KG1 (cell line): ENCODE measurements at regions not wholly inside any gene's neighbourhood (a gene's known extent, or its start where the extent isn't known, plus 50 kb on each side); places are given as distances from the start of the nearest gene placed in this dataset.

Experiments
- DNase-seq: peaks from one replicate; lab custom pipeline; 2025; lab: John Stamatoyannopoulos, UW

DNA sequence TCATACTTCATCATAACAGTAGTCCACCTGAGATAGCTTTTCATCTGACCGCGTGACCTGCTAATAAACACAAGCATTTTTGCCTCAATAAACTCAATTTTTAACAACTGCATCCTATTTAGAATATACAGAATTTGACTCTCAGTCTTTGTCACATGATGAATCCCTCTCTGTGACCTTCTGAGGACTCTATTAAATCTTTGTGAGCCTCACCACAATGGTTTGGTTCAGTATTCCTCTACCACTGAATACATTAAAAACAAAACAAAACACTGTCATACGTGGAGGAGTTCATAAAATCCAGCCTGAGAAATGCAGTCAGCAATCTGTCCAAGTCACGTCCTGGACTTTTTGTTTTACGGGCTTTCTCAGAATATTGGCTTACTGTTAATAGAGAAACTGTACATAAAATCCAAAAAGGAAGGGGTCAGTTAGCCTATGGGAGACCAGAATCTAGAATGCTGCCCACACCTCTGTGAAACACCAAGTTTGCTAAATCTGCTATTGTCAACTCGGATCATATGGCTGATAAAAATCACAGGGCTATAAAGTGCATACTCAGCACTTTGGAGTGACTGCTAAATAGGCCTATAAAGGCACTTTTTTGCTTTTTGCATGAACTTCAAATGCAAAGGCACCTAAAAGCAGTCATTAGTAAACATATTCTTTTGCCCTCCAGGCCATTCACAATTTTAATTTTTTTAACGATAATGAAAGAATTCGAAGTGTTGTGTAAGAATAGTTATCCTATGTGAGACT is 190.3 kb upstream of the HDDC2 start:
- no peak for DNase-seq

DNA sequence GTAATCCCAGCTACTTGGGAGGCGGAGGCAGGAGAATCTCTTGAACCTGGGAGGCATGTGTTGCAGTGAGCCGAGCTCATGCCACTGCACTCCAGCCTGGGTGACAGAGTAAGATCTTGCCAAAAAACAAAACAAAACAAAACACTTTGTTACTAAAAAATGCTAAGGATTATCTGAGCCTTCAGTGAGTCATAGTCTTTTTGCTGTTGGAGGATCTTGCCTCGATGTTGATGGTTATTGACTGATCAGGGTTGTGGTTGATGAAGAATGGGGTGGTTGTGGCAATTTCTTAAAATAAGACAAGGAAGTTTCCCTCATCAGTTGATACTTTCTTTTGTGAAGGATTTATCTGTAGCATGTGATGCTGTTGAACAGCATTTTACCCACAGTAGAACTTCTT is 196.8 kb upstream of the HDDC2 start:
- DNase-seq, result no peak

DNA sequence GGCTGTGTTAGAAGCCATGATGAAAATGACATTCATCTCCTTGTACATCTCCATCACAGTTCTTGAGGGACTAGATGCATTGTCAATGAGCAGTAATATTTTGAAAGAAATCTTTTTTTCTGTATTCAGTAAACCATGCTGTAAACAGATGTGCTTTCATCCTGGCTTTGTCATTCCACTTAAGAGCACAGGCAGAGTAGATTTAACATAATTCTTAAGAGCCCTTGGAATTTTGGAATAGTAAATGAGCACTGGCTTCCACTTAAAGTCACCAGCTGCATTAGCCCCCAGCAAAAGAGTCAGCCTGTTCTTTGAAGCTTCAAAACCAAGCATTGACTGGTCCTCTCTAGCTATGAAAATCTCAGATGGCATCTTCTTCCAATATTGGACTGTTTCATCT is 197.8 kb upstream of the HDDC2 start:
- DNase-seq, result no peak

DNA sequence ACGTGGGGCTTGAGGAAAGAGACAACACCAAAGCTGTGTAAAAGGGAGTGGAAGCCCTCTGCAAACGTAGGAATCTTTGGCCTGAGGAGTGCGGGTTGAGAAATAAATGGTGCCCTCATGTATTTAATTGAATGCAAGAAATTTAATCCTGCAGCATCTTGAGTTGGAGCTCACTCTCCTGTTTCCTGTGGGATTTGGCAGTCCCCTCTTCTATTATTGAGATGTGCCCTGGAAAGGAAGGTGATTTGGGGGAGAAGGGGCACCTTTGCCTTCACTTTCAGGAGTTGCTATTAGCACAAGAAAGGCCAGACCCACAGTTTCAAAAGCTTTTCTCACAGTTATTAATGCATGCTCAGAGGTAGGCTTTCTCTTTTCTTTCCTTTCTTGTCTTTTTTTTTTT is 201.4 kb upstream of the HDDC2 start:
- DNase-seq, result no peak

DNA sequence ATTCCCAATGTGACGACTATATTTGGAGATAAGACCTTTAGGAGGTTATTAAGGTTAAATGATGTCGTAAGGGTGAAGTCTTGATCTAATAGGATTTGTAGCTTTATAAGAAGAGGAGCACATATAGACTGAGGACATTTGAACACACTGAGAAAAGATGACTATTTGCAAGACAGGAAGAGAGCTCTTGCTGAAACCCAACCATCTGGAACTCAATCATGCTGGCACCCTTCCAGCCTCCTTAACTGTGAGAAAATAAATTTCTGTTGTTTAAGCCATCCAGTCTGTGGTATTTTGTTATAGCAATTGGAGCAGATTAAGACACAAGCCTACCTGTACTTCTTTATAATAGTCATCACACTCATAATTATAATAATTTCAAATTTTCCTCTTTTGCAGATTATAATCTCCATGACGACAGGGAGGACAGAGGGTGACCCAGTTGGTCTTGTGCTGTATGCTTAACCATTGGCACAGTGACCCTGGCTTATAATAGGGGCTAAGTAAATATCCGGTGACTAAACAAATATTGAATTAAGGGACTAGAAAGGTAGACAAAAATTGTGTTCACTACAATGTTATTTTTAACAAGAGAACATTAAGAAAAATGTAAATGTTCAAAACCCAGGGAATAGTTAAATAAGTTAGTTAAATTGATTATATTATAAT is 206.4 kb upstream of the HDDC2 start:
- DNase-seq, result no peak

DNA sequence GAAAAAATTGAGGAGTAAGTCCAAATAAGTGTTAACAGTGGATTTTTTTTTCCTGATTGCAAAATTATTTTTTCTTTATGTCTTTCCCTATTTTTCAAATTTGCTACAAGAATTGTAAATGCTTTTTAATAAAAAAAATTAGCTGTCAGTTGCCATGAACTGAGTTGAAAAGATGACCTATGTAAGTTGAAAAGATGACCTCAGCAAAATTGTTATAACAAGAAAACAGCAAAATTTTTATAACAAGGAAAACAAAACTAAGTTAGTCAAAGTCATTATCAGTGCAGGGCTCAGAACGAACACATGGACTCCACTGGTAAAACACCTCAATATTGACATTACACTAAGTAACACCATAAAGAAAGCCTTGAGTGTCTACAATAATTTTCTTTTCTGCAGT is 207.0 kb upstream of the HDDC2 start:
- no peak for DNase-seq

DNA sequence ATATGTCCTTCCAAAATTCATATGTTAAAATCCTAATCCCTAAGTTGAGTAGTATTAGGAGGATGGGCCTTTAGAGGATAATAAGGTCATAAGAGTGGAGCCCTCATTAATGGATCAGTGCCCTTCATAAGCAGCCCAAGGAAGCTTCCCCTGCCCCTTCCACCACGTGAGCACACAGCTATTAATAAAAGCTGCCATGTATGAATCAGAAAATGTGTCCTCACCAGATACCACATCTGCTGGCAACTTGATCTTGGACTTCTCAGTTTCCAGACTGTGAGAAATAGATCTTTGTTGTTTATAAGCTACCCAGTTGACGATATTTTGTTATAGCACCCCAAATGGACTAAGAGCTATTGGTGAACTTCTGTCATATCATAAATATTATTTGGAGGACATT is 207.7 kb upstream of the HDDC2 start:
- no peak for DNase-seq

DNA sequence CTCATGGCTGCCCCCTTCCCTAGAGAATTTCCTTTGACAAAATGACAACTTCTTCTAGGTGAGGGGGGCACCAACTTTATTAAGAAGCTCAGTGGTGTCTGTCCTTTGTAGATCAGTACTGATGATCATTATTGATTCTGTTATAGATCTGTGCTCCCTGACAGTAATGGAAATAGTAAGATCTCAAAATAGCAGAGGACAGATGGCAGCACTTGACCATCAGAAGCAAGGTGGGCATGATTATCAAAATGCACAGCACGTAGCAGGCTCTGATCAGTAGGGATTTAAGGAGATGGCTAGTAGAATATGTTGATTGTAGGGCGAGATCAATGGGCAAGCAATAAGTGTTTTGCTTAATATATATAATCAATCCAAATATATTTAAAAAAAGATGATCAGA is 208.6 kb upstream of the HDDC2 start:
- DNase-seq, result no peak

DNA sequence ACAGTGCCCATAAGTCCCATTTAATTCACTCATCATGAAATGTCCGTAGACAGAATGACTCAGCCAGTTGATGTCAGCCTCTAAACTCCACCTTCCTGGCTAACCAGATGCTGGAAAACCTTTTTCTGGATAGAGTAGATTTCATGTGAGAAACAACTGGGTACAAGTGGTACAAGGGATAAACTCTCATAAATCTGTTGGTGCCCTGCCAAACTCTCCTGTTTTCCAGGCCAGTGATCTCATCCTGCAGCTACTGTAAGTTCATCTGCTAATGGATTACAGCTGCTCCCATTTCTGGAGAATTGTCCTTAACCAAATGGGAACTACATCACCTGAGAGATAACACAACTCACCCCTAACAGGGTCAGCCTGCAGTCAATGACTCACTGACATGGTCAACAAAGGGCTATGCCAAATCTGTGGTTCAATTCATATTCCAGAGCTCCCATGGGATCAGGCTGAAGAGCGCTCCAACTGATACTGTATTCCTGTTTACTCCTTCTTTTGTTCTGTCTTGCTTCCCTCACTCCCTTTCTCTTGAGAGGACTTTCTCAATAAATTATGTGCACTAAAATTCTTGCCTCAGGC is 210.1 kb upstream of the HDDC2 start:
- DNase-seq, result no peak

DNA sequence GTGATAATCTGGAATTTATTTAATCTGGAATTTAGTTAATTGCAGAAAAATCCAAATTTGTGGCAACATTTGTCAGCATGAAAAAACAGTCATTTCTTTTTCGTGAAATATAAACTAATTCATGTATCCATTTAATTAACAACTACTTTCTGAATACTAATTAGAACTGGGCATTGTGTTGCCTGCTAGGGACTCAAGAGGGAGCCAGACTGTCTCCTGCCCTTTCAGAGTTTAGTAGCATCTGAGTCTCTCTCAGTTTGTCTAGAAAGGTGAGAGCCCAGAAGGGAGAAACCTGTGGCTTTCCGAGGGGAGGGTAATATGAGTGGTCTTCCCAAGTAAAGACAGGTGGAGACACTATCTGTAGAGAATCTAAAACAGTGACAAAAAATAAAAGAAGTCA is 210.9 kb upstream of the HDDC2 start:
- no peak for DNase-seq

DNA sequence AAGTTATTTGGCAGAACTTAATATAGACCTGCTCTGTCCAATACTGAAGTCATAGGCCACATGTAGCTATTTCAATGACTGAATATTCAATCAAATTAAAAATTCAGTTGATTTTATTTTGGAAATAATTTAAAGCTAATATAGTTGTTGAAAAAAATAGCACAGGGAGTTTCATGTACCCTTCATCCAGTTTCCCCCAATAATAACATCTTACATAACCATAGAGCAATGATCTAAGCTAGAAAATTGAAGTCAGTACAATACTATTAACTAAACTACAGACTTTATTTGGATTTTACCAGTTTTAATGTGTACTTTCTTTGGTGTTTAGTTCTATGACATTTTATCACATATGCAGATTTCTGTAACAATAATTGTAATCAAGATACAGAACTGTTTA is 212.2 kb upstream of the HDDC2 start:
- DNase-seq, result no peak

DNA sequence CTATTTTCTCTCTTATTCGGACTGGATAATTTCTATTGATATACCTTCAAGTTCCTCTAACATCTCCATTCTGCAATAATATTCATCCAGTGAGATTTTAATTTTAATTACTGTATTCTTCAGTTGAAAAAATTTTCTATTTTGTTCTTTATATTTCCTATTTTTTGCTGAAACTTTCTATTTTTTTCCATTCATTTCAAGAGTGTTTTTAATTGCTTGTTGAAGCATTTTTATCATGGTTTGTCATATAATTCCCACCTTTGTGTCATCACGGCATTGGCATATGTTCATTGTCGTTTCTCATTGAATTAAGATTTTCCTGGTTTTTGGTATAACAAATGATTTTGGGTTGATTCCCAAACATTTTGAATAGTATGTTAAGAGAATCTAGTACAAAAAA is 214.9 kb upstream of the HDDC2 start:
- DNase-seq, result no peak

DNA sequence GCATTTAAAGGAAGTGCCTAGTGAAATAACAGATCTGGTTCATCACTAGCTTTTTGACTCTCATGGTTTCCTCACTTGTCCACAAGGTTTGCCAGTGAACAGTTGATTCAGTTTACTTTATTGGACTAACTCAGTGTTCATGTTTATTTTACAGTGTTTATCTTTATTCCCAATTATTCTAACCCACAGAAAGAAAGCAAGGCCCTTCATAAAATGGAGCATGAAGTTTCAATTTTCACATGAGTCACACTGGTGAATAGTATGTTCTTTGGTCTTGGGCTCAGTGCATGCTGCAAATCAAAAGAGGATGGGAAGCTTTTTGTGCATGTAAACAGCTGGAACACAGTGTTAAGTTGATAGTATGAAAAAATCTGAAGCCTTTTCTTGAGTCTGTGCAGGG is 217.6 kb upstream of the HDDC2 start:
- no peak for DNase-seq

DNA sequence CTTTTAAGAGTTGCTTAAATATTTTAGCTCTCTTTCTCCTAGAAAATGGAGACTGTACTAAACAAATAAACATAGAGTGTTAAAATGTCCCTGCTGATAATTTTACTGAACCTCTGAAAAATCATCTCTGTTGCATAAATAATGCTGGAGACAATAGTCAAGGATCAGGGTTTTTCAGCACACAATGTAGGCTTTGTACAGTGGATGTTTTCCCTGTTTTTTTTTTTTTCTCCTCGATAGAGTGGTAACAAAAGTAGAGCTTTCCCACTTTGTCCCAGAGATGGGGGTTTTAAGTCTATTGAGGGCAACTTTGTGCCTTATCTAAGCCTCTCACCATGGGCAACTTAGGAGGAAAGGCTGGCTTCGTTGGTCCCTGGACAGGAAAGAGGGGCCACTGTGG is 222.6 kb upstream of the HDDC2 start:
- DNase-seq, result no peak

DNA sequence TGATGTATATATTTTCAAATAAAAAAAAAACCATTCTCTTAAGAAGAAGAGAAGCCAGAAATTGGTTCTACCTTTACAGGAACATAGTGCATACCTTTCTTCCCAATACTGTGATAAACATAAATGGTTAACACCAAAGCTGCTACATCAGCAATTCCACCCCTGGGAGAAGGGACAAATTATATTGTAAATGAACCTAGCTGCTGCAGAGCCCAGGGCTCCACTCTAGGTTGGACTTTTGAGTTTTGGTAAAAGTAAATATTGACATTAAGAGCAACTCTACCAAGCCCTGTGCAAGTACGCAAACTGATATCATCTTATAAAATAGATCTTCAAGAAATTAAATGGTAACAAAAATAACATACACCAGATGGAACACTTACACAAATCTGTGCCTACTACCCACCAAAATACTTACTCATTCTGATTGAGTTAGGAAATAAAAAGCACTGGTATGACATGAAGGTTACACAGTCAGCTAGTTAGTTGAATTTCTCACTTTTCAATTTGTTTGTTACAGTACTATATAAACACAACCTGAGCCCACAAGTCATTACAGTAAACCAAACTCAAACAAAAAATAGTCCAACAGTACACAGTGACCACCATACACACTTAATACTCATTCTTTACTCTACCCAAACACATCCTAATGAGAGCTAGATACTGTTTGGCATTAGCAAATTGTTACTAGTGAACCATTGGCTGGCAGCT is 223.3 kb upstream of the HEY2 start:
- no peak for DNase-seq

DNA sequence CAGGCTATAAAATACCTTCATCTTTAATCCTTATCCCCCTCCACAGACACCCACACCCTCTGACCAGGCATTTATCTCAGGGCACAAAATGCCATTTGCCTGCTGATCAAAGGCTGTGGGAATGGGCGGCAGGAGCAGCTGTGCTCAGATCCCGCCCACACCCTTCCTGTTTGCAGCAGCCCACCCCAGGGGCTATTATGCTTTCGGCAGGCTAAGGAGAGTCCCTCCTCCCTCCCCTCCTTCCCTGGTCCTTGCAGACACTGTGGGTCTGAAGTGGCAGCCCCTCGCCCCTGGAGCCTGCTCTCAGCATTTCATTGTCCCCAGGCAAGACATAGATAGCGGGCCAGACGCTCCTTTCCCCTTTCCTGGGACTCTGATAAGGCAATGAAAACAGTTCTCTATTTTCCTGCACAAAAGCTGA is 220.8 kb upstream of the HEY2 start:
- no peak for DNase-seq

DNA sequence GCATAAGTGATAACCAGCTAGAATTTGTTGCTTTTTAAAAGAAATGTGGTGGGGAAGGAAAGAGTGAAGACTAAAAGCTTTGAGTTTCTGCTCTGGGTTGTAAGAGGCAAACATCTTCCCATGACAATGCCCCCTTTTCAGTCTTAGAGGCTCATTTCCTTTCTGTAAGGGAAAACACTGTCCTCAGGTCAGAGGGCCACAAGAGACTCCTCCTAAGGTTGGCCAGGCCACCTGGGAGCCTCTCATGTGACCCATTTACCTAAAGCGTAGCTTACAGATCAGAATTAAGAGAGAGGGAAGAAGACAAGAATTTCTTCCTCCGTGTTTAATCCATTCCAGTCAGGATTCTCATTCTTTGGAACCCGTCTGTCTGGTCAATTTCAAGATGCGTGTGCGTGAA is 220.4 kb upstream of the HEY2 start:
- no peak for DNase-seq

DNA sequence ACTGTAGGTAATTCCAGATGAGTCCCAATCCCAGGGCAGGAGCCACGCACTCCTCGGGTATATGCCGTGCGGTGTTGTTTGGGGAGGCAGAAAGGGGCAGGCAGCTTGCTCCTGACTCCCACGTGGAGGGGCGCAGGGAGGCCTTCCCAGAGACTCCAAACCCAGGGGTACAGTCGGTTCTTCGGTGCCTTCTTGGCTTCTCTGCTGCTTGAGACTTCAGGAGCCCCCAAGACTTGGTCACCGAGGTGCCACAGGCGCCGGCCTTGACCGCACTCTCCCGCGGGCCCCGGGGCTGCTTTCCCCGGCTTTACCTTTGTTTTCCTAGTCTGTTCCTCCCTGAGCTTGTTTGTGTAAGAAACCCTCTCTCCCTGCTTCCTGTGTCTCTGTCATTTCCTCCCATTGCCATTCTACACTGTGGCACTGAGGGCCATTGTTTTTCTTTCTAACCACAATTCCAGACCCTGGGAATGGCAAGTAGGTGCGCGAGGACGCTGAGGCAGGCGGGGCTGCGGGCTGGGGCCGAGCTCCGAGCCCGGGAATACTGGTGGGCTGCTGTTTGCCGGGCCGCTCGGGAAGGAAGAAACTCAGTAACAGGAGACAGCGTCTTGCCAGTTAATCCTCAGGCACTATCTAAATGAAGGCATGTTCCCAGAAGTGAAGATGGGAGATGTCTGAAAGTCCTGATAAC is 215.6 kb upstream of the HEY2 start:
- no peak for DNase-seq

DNA sequence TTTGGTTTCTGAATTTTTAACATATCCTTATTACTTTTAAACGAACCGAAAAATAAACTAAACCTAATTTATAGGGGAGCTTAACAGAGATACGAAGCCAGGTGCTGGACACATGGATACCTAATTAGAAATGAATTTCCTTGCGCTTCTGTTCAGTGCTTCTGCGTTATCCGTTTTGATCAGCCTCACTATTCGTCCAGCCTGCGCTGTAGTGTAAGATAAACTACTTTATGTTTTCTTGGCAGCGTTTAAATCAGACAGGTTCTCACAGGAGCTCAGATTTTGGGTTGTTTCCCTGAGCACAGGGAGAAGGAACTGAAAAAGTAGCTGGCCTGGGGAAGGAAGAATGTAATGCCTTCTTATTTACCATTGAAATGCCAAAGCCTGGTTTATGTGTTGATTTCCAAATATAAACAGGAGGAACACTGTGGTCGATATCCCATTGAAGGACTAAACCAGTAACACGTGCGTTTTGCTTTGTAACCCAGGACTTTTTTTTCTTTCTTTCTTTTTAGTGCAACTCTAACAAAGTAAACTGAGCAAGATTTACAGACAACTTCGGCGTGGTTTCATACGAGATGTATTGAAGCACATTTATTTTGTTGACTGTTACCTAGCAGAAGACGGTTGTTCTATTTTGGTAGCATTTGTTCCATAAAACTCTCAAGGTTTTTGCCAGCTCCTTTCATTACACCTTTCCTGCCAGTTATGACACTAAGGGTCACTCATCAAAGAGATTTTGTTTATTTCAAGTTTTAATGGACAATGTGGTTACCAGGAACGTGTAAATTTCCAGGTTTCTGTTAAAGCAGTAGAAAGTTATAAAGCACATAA is 214.8 kb upstream of the HEY2 start:
- no peak for DNase-seq

DNA sequence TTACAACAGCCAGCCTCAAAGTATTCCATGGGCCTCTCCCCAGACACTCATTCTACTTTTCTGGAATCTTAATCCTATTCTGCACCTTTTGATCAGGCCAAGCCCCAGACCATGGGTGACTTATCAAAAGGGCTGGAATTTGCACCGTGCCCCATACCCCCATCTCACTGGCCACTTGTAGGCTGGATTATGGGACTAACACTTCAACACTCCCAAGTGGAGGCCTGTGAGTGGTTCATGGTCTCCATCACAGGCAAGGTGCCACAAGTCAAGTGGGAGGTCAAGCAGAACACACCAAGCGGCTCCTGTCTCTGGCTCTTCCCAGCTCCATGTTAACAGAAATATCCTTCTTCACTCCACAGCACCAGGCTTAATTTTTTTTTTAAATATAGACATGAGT is 212.3 kb upstream of the HEY2 start:
- DNase-seq, result no peak

DNA sequence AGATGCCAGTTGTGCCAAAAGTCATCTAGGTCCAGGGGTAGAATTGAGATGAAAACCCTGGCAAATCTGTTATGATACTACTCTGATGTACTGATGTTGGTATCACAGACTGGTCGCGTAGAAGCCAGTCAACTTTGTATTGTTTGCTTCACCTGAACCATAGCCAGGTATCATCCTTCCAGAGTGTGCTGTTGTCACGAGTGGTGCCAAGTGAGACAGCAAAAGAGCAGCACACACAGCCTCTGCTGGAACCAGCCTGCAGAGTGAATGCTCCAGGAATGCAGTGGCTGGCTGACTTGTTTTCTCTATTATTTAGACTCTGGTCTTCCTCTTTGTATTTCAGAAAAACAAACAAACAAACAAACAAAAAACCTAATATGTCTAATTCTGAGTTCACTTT is 209.5 kb upstream of the HEY2 start:
- no peak for DNase-seq

DNA sequence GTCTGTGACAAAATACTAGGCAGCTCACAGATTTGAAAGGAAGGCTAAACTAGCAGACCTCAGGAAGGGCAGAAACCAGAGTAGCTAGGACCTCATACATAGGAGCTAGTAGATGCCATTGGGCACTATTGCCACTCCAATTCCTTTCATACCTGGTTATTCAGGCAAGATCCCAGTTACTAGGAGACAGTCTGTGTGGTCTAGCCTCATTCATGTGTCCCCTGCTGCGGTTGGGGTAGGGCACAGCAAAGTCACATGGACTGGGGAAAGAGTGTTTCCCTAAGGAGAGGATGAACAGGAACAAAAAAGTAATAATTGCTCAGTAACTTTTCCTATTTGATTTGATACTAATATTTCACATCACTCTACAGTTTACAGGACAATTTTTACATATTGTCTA is 204.6 kb upstream of the HEY2 start:
- no peak for DNase-seq
